ENCODE measurements at regions not wholly inside any gene's neighbourhood (a gene's known extent, or its start where the extent isn't known, plus 50 kb on each side); places are given as distances from the start of the nearest gene placed in this dataset.

DNA sequence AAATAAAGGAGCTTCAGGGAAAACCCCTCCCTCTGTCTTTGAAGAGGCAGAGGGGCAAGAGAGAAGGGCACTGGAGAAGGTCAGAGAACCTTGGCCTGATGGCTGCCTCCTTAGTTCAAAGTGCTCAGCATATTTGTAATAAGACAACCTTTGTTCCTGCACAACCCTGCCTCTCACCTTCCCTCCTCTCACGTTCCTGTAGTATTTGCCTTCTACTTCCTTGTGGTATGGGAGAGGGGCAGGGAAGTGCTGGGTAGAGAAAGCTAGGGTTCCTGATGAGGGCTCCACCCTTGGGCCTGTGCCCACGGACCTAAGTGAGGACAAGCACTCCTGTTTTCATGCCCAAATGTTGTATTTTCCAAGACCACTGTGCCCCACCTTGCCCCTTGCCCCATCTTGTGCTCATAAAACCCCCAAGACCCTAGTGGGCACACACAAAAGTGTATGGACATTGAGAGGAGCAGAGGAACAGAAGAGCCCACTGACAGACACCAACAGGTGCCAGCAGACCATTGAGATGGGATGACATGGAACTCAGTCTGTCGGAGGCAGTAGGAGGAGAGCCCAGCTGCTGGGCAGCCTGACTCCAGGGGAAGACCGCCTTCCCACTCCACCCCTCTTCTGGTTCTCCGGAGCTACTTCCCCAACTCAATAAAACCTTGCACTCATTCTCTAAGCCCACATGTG is 261.5 kb upstream of the CCDC196 start:
- Histone ChIP-seq H3K27me3 (replicated peaks; ENCODE audit: control insufficient read depth, insufficient read depth, low read length) (no peaks in the 10 kb centered on the region), H3K4me1 (ENCODE audit: control insufficient read depth, insufficient read depth, low read length) (no peaks in the 10 kb centered on the region), H3K4me3 (ENCODE audit: low read length) (no peak overlapping the region), H3K9me3 (ENCODE audit: control insufficient read depth, low read length) (peaks cover 7% of the 10 kb centered on the region), H3K9ac (ENCODE audit: low read length) (no peak overlapping the region), H3K36me3 (ENCODE audit: control insufficient read depth, insufficient read depth, low read length, severe bottlenecking) (no peaks in the 10 kb centered on the region)
- DNase-seq (ENCODE audit: low read depth) = no peak

DNA sequence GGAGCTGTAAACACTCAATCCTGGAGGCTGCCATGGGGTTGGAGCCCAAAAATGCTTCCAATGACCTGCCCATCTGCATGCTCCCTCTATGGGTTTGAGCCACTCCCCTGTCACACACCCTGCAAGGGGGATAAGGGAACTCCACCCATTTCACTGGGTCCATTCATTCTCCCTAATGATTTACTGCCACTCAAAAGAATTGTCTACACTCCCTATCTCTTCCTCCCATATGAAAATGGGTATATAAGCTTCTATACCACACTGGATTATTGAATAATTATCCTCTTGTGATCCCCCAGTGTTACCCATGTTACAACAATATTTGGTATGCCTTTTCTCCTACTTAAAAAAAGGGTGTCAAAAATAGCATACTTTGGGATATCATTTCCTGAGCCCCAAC is 260.8 kb upstream of the CCDC196 start:
- Histone ChIP-seq H3K4me3 (ENCODE audit: low read length) (no peak overlapping the region), H3K36me3 (ENCODE audit: control insufficient read depth, insufficient read depth, low read length, severe bottlenecking) (no peaks in the 10 kb centered on the region), H3K9me3 (ENCODE audit: control insufficient read depth, low read length) (peaks cover 7% of the 10 kb centered on the region), H3K27me3 (replicated peaks; ENCODE audit: control insufficient read depth, insufficient read depth, low read length) (no peaks in the 10 kb centered on the region), H3K9ac (ENCODE audit: low read length) (no peak overlapping the region), H3K4me1 (ENCODE audit: control insufficient read depth, insufficient read depth, low read length) (no peaks in the 10 kb centered on the region)
- DNase-seq (ENCODE audit: low read depth) = no peak

DNA sequence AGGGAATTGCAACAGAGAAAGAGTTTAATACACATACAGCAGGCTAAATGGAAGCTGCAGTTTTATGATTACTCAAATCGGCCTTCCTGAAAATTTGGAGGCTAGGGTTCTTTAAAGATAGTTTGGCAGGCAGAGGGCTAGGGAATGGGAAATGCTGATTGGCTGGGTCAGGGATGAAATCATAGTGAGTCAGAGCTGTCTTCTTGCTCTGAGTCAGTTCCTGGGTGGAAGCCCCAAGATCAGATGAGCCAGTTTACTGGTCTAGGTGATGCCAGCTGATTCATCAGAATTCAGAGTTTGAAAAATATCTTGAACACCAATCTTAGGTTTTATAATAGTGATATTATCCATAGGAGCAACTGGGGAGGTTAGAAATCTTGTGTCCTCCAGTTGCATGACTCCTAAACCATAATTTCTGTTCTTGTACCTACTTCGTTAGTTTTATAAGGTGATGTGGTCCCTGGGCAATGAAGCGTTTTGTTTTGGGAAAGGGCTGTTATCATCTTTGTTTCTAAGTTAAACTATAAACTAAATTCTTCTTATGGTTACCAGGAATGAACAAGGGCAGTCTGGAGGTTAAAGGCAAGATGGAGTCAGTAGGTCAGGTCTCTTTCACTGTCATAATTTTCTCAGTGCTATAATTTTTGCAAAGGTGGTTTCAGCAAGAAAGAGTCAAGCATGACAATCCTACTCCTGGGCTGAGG is 257.8 kb upstream of the CCDC196 start:
- DNase-seq (ENCODE audit: low read depth) = no peak
- H3K9me3 ChIP-seq (ENCODE audit: control insufficient read depth, low read length) = peaks cover 7% of the 10 kb centered on the region
- H3K27me3 ChIP-seq (replicated peaks; ENCODE audit: control insufficient read depth, insufficient read depth, low read length) = peaks cover 7% of the 10 kb centered on the region
- H3K4me3 ChIP-seq (ENCODE audit: low read length) = no peak overlapping the region
- H3K4me1 ChIP-seq (ENCODE audit: control insufficient read depth, insufficient read depth, low read length) = no peaks in the 10 kb centered on the region
- H3K9ac ChIP-seq (ENCODE audit: low read length) = no peak overlapping the region
- H3K36me3 ChIP-seq (ENCODE audit: control insufficient read depth, insufficient read depth, low read length, severe bottlenecking) = no peaks in the 10 kb centered on the region

DNA sequence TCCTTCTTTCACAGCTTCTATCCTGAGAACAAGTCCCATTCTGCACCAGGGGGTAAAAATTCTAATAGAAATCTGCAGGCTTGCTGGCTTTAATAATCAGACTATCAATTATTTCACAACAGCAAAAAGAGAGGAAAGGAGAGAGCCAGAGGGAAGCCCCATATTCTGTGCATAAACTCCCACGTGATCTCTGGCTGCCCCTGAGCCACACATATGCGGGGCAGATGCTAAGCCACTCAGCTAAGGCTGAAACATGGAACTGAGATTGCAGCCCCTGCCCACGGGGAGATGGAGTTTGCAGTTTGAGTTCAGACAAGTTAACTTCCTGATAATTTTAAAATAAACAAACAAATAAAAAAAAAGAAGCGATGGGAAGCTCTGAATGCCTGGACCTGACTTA is 254.4 kb upstream of the CCDC196 start:
- peaks cover 7% of the 10 kb centered on the region for H3K9me3 ChIP-seq (ENCODE audit: control insufficient read depth, low read length)
- no peak overlapping the region for H3K9ac ChIP-seq (ENCODE audit: low read length)
- H3K27me3 ChIP-seq (replicated peaks; ENCODE audit: control insufficient read depth, insufficient read depth, low read length) = peaks cover 15% of the 10 kb centered on the region
- H3K4me1 ChIP-seq (ENCODE audit: control insufficient read depth, insufficient read depth, low read length) = no peaks in the 10 kb centered on the region
- no peak for DNase-seq (ENCODE audit: low read depth)
- H3K36me3 ChIP-seq (ENCODE audit: control insufficient read depth, insufficient read depth, low read length, severe bottlenecking) = no peaks in the 10 kb centered on the region
- H3K4me3 ChIP-seq (ENCODE audit: low read length) = no peak overlapping the region

DNA sequence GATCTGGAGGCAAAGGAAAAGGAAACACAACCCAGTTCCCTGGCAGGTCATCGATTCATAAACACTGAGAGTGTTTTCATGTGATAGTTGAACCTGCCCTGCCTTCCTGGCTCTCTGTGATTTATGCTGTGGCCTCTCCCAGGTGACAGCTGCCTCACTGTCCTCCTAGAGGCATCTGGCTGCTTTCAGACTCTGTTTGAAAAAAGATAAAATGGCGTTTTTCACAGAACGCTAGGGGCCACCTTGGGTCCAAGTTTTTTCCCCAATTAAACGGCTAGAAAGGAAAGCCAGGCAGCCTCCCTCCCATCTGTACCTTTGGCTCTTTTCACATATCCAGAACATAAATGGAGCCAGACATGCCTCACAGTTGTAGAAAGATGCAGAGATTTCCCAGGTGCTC is 252.6 kb upstream of the CCDC196 start:
- DNase-seq (ENCODE audit: low read depth) = no peak
- Histone ChIP-seq H3K4me1 (ENCODE audit: control insufficient read depth, insufficient read depth, low read length) (no peaks in the 10 kb centered on the region), H3K4me3 (ENCODE audit: low read length) (no peak overlapping the region), H3K36me3 (ENCODE audit: control insufficient read depth, insufficient read depth, low read length, severe bottlenecking) (no peaks in the 10 kb centered on the region), H3K27me3 (replicated peaks; ENCODE audit: control insufficient read depth, insufficient read depth, low read length) (peaks cover 22% of the 10 kb centered on the region), H3K9me3 (ENCODE audit: control insufficient read depth, low read length) (no peaks in the 10 kb centered on the region), H3K9ac (ENCODE audit: low read length) (no peak overlapping the region)

DNA sequence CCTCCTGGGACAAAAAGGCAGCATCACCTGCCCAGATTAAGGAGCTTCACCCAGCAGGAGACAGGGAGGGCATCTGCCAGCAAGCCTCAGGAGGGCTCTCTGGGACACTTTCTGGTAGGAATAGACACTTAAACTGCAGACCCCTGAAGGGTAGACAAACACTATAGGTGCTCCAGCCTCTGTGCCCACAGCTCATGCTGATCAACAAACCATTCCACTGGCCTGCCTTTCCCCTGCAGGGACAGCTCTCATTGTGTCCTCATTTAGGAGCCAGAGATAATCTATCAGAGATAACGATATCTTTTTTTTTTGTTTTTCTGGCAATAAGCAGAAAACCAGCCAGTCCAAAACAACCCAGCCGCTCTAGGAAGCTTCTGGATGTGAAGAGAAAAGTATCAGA is 251.8 kb upstream of the CCDC196 start:
- Histone ChIP-seq H3K4me3 (ENCODE audit: low read length) (no peak overlapping the region), H3K4me1 (ENCODE audit: control insufficient read depth, insufficient read depth, low read length) (no peaks in the 10 kb centered on the region), H3K9ac (ENCODE audit: low read length) (no peak overlapping the region), H3K27me3 (replicated peaks; ENCODE audit: control insufficient read depth, insufficient read depth, low read length) (peaks cover 22% of the 10 kb centered on the region), H3K36me3 (ENCODE audit: control insufficient read depth, insufficient read depth, low read length, severe bottlenecking) (no peaks in the 10 kb centered on the region), H3K9me3 (ENCODE audit: control insufficient read depth, low read length) (no peaks in the 10 kb centered on the region)
- DNase-seq (ENCODE audit: low read depth) = no peak

DNA sequence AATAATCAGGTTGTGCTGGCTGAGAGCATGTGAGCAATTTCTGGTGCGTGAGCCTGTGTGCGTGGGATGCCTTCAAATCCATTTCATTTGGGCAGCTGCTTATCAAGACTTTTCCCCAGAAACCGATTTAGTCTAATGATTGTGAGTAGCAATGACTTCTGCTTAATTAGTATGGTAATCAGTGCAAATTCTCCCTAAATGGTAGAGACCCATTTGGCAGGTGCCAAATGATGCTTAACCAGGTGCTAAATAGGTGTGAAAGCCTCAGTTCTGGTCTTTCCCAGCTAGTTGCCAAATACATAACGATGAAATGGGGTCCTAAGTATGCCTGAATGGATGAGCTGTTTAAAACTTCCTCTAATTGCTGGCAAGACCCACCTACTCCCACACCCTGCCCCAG is 248.4 kb upstream of the CCDC196 start:
- no peaks in the 10 kb centered on the region for H3K36me3 ChIP-seq (ENCODE audit: control insufficient read depth, insufficient read depth, low read length, severe bottlenecking)
- H3K9ac ChIP-seq (ENCODE audit: low read length) = no peak overlapping the region
- no peaks in the 10 kb centered on the region for H3K9me3 ChIP-seq (ENCODE audit: control insufficient read depth, low read length)
- H3K4me3 ChIP-seq (ENCODE audit: low read length) = no peak overlapping the region
- peaks cover 21% of the 10 kb centered on the region for H3K27me3 ChIP-seq (replicated peaks; ENCODE audit: control insufficient read depth, insufficient read depth, low read length)
- H3K4me1 ChIP-seq (ENCODE audit: control insufficient read depth, insufficient read depth, low read length) = no peaks in the 10 kb centered on the region
- DNase-seq (ENCODE audit: low read depth) = no peak

DNA sequence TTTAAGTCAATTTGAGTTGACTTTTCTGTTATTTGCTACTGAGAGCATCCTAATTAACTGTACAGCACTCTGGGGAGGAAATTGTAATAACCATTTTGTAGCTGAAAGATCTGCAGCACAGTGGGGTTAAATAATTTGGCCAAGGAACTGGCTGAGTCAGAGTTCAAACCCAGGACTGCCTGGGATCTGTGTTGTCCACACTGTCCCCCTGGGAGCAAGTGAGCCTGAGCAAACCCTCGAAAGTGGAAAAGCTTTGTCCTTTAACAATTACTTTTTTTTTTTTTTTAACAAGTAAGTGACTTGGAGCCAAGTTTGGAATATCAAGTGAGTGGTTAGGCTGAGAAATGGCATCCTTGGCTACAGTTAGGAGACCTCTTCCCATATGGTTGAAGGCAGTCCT is 247.2 kb upstream of the CCDC196 start:
- Histone ChIP-seq H3K27me3 (replicated peaks; ENCODE audit: control insufficient read depth, insufficient read depth, low read length) (peaks cover 15% of the 10 kb centered on the region), H3K9me3 (ENCODE audit: control insufficient read depth, low read length) (no peaks in the 10 kb centered on the region), H3K4me1 (ENCODE audit: control insufficient read depth, insufficient read depth, low read length) (no peaks in the 10 kb centered on the region), H3K9ac (ENCODE audit: low read length) (no peak overlapping the region), H3K36me3 (ENCODE audit: control insufficient read depth, insufficient read depth, low read length, severe bottlenecking) (no peaks in the 10 kb centered on the region), H3K4me3 (ENCODE audit: low read length) (no peak overlapping the region)
- no peak for DNase-seq (ENCODE audit: low read depth)

DNA sequence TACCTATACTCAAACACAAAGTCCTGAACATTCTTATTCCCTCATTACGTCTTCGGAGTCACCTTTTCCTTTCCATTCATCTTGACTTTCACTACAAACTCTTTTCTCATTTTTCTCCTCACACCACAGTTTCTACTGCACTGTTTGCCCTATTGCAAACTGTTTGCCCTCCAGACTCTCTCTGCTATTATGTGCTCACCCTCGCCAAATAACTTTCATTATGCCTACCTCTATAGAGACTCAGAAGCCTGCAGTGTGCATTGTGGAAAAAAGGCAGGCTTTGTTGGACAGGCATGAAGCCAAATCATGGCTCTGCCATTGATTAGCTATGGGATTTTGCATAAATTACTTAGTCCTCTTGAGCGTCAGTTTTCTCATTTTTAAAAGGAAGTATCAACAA is 246.6 kb upstream of the CCDC196 start:
- DNase-seq (ENCODE audit: low read depth) = no peak
- Histone ChIP-seq H3K36me3 (ENCODE audit: control insufficient read depth, insufficient read depth, low read length, severe bottlenecking) (no peaks in the 10 kb centered on the region), H3K4me1 (ENCODE audit: control insufficient read depth, insufficient read depth, low read length) (no peaks in the 10 kb centered on the region), H3K27me3 (replicated peaks; ENCODE audit: control insufficient read depth, insufficient read depth, low read length) (peaks cover 13% of the 10 kb centered on the region), H3K9ac (ENCODE audit: low read length) (no peak overlapping the region), H3K9me3 (ENCODE audit: control insufficient read depth, low read length) (no peaks in the 10 kb centered on the region), H3K4me3 (ENCODE audit: low read length) (no peak overlapping the region)

DNA sequence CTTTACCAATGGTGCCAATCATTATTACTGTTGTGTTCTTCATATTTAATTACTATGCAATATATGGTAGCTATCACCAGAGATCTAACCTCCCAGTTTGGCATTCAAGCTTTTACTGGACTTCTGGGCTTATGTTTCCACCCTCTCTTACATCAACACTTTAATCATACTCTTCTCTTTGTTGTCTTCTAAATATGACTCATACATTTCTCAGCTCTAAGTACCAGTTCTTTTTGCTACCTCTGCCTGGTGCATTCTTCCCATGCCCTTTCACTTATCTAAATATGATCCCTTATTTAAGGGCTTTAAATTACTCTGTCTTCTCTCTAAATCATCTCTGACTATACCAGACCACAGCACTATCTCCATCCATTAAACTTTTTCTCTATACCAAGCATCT is 246.1 kb upstream of the CCDC196 start:
- DNase-seq (ENCODE audit: low read depth) = no peak
- Histone ChIP-seq H3K9me3 (ENCODE audit: control insufficient read depth, low read length) (no peaks in the 10 kb centered on the region), H3K36me3 (ENCODE audit: control insufficient read depth, insufficient read depth, low read length, severe bottlenecking) (no peaks in the 10 kb centered on the region), H3K9ac (ENCODE audit: low read length) (no peak overlapping the region), H3K4me3 (ENCODE audit: low read length) (no peak overlapping the region), H3K4me1 (ENCODE audit: control insufficient read depth, insufficient read depth, low read length) (no peaks in the 10 kb centered on the region), H3K27me3 (replicated peaks; ENCODE audit: control insufficient read depth, insufficient read depth, low read length) (peaks cover 15% of the 10 kb centered on the region)

DNA sequence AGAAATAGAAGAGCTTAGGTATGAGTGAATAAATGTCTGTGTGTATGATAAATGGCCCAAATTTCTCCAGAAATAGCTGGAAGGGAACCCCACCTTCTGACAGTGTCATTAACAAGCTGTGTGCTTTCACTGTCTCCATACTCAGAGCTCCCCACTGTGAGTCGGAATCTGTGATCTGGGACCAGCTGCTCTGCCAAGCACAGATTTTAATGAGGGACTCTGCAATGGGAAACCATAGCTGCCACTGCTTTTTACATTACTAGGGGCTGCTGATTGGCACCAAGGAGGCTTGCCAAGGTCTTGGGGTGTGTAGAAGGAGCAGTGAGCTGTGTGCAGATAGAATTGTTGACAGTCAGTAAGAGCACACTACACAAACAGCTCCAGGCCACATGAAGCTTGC is 244.2 kb upstream of the CCDC196 start:
- H3K36me3 ChIP-seq (ENCODE audit: control insufficient read depth, insufficient read depth, low read length, severe bottlenecking) = no peaks in the 10 kb centered on the region
- H3K9me3 ChIP-seq (ENCODE audit: control insufficient read depth, low read length) = no peaks in the 10 kb centered on the region
- peaks cover 14% of the 10 kb centered on the region for H3K27me3 ChIP-seq (replicated peaks; ENCODE audit: control insufficient read depth, insufficient read depth, low read length)
- H3K4me1 ChIP-seq (ENCODE audit: control insufficient read depth, insufficient read depth, low read length) = no peaks in the 10 kb centered on the region
- DNase-seq (ENCODE audit: low read depth) = no peak
- no peak overlapping the region for H3K4me3 ChIP-seq (ENCODE audit: low read length)
- no peak overlapping the region for H3K9ac ChIP-seq (ENCODE audit: low read length)

DNA sequence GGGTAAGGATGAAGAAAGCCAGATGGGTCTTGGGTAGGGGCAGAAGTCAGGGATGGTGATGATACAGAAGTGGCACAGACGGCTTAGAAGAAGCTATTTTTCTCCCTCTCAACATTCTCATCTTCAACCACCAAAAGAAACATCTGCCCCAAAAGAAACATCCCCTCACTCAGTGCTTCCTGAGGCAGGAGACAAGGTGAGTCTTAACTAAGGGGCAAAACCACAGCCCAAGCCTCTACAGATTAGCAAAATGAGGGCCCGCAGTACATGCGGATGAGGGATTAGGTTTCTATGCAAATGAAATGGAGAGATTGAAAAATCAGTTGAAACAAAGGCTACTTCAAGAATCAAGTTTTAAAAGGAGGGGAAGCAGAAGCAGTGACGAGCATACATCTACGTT is 241.3 kb upstream of the CCDC196 start:
- Histone ChIP-seq H3K4me3 (ENCODE audit: low read length) (no peak overlapping the region), H3K27me3 (replicated peaks; ENCODE audit: control insufficient read depth, insufficient read depth, low read length) (peaks cover 19% of the 10 kb centered on the region), H3K36me3 (ENCODE audit: control insufficient read depth, insufficient read depth, low read length, severe bottlenecking) (no peaks in the 10 kb centered on the region), H3K4me1 (ENCODE audit: control insufficient read depth, insufficient read depth, low read length) (no peaks in the 10 kb centered on the region), H3K9me3 (ENCODE audit: control insufficient read depth, low read length) (no peaks in the 10 kb centered on the region), H3K9ac (ENCODE audit: low read length) (no peak overlapping the region)
- DNase-seq (ENCODE audit: low read depth) = no peak

Data from adipocyte (in vitro differentiated cells).